OCI-LY3 (cell line): ENCODE measurements at regions not wholly inside any gene's neighbourhood (a gene's known extent, or its start where the extent isn't known, plus 50 kb on each side); places are given as distances from the start of the nearest gene placed in this dataset.

Experiments
- EZH2phosphoT487 ChIP-seq: fragments of 200-600 bp; shearing (Covaris generic); IDR thresholded peaks from 2 replicates; pipeline ENCODE4 v1.6.1; 2018; ENCODE audit warnings: antibody characterized with exemption, mixed run types, low read depth
- TF ChIP-seq, protein P1 (sequence below): fragments of 200-600, 300-600 bp; sonication (generic); IDR thresholded peaks from 2 replicates; pipeline ENCODE4 v1.5.1; 2014; ENCODE audit warnings: antibody characterized with exemption, low read length, low read depth

DNA sequence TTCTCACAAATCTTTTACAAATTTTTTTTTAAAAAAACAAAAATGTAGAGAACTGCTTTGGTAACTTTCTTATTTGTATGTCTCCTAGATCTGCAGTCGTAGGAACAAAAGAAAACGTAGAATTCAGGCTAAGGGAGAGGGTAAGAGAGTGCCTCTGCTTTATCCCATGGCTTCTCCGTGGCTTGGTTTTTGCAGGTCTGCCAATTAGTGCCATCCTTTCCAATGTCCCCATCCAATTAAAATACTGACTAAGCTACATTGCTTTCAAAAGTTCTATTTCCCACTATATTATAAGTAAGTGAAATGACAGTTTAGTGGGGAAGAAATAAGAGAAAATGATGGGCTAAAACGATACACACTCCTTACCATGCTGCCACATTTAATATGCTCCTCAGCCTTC is 209.3 kb downstream of the CRPPA start:
- TF ChIP-seq, protein P1, sequence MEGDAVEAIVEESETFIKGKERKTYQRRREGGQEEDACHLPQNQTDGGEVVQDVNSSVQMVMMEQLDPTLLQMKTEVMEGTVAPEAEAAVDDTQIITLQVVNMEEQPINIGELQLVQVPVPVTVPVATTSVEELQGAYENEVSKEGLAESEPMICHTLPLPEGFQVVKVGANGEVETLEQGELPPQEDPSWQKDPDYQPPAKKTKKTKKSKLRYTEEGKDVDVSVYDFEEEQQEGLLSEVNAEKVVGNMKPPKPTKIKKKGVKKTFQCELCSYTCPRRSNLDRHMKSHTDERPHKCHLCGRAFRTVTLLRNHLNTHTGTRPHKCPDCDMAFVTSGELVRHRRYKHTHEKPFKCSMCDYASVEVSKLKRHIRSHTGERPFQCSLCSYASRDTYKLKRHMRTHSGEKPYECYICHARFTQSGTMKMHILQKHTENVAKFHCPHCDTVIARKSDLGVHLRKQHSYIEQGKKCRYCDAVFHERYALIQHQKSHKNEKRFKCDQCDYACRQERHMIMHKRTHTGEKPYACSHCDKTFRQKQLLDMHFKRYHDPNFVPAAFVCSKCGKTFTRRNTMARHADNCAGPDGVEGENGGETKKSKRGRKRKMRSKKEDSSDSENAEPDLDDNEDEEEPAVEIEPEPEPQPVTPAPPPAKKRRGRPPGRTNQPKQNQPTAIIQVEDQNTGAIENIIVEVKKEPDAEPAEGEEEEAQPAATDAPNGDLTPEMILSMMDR = no peak
- no peak for TF ChIP-seq EZH2phosphoT487
